GM23338 (cell line): ENCODE measurements at regions not wholly inside any gene's neighbourhood (a gene's known extent, or its start where the extent isn't known, plus 50 kb on each side); places are given as distances from the start of the nearest gene placed in this dataset.

Experiments
- ETS1 ChIP-seq: IDR thresholded peaks from 2 replicates; pipeline ENCODE4 v1.6.1; 2016; ENCODE audit warnings: antibody characterized with exemption
- EZH2 ChIP-seq: fragments of 200-600 bp; sonication (generic); IDR thresholded peaks from one replicate; pipeline ENCODE4 v1.8.0; 2017; ENCODE audit warnings: antibody characterized with exemption, mild to moderate bottlenecking, low read depth; ENCODE audit not compliant: unreplicated experiment
- EZH2phosphoT487 ChIP-seq: fragments of 200-600 bp; sonication (generic); IDR thresholded peaks from one replicate; pipeline ENCODE4 v1.8.1; 2018; ENCODE audit warnings: antibody characterized with exemption; ENCODE audit not compliant: unreplicated experiment
- JUNB ChIP-seq: IDR thresholded peaks from one replicate; pipeline ENCODE4 v1.6.1; 2016; ENCODE audit warnings: antibody characterized with exemption; ENCODE audit not compliant: unreplicated experiment
- NANOG ChIP-seq: IDR thresholded peaks from 2 replicates; pipeline ENCODE4 v1.6.1; 2016; ENCODE audit warnings: antibody characterized with exemption, borderline replicate concordance
- REST ChIP-seq: IDR thresholded peaks from one replicate; pipeline ENCODE4 v1.6.1; 2018; ENCODE audit warnings: antibody characterized with exemption; ENCODE audit not compliant: unreplicated experiment
- STAT1 ChIP-seq: IDR thresholded peaks from one replicate; pipeline ENCODE4 v1.6.1; 2016; ENCODE audit warnings: antibody characterized with exemption; ENCODE audit not compliant: unreplicated experiment
- ZNF462 ChIP-seq: fragments of 250-450 bp; sonication (Bioruptor Pico); IDR thresholded peaks from 2 replicates; pipeline ENCODE4 v1.5.0; 2020; ENCODE audit warnings: mild to moderate bottlenecking, moderate library complexity

- no peak for TF ChIP-seq ZNF462 (CRISPR knock-in tag)
- TF ChIP-seq JUNB: no peak
- no peak for TF ChIP-seq STAT1
- no peak for TF ChIP-seq NANOG
- TF ChIP-seq EZH2: no peak
- no peak for TF ChIP-seq REST
- TF ChIP-seq ETS1: no peak
- TF ChIP-seq EZH2phosphoT487: no peak
Measured at GRCh38 chr12:83477696-83478095, 791.0 kb downstream of the TMTC2 start (continued).
